IMR-90 (cell line): ENCODE measurements at regions not wholly inside any gene's neighbourhood (a gene's known extent, or its start where the extent isn't known, plus 50 kb on each side); places are given as distances from the start of the nearest gene placed in this dataset.

Experiments used
- ATAC-seq: fragments of 200-7000 bp; cut with Tn5 transposase; 2 replicates; pipeline ENCODE4 v1.9.1; 2020; ENCODE audit warnings: low read depth, mild to moderate bottlenecking, moderate library complexity
- BruUV-seq: library from RNA; stranded (reverse); fragments of 400-500 nt; replicated peaks from 2 replicates; lab custom pipeline; 2021; lab: Mats Ljungman, UMichigan
- CTCF ChIA-PET: fragments of 300-600 bp; formaldehyde crosslinking; extraction: SDS; loops from one replicate; lab custom pipeline; 2021; ENCODE audit warnings: antibody characterized with exemption; lab: Yijun Ruan, JAX
- POLR2A ChIA-PET: fragments of 300-600 bp; sonication (Branson Sonifier 250); formaldehyde crosslinking; loops from one replicate; lab custom pipeline; 2022; ENCODE audit warnings: antibody characterized with exemption; ENCODE audit not compliant: unreplicated experiment; lab: Charles Lee
- DNase-seq: peaks from one replicate; pipeline ENCODE4 v3.0.0; 2013
- H2AFZ ChIP-seq: replicated peaks from 2 replicates; pipeline ENCODE3; 2013; ENCODE audit warnings: low read length, mild to moderate bottlenecking; ENCODE audit not compliant: poor library complexity
- H2AK5ac ChIP-seq: 2 replicates; pipeline ENCODE4 v1.6.1; 2013; ENCODE audit warnings: low read depth, low read length, inconsistent platforms
- H2AK9ac ChIP-seq: replicated peaks from 2 replicates; pipeline ENCODE3; 2013; ENCODE audit warnings: mild to moderate bottlenecking, low read depth, low read length, moderate library complexity; ENCODE audit not compliant: poor library complexity
- H2BK120ac ChIP-seq: 2 replicates; pipeline ENCODE4 v1.6.1; 2013; ENCODE audit warnings: low read depth, low read length, inconsistent platforms
- H2BK15ac ChIP-seq: 3 replicates; pipeline ENCODE4 v1.6.1; 2013; ENCODE audit warnings: low read depth, low read length, inconsistent platforms
- H2BK20ac ChIP-seq: 2 replicates; pipeline ENCODE4 v1.6.1; 2013; ENCODE audit warnings: low read depth, mild to moderate bottlenecking, inconsistent platforms, low read length, moderate library complexity
- H2BK5ac ChIP-seq: 2 replicates; pipeline ENCODE4 v1.6.1; 2013; ENCODE audit warnings: mild to moderate bottlenecking, low read depth, low read length, inconsistent platforms; ENCODE audit not compliant: poor library complexity, severe bottlenecking
- H3K14ac ChIP-seq: replicated peaks from 2 replicates; pipeline ENCODE4 v1.6.1; 2013; ENCODE audit warnings: low read depth, low read length, inconsistent platforms
- H3K18ac ChIP-seq: 2 replicates; pipeline ENCODE4 v1.6.1; 2013; ENCODE audit warnings: low read depth, low read length, control low read depth
- H3K23ac ChIP-seq: 2 replicates; pipeline ENCODE4 v1.6.1; 2013; ENCODE audit warnings: low read depth, low read length, inconsistent platforms
- H3K27ac ChIP-seq: 2 replicates; pipeline ENCODE4 v1.5.1; 2013; ENCODE audit warnings: mild to moderate bottlenecking, control low read depth, low read length; ENCODE audit not compliant: insufficient read depth
- H3K27me3 ChIP-seq: 2 replicates; pipeline ENCODE4 v1.6.1; 2013; ENCODE audit warnings: low read length; ENCODE audit not compliant: control insufficient read depth, insufficient read depth
- H3K36me3 ChIP-seq: 2 replicates; pipeline ENCODE4 v1.6.1; 2013; ENCODE audit warnings: low read length, mixed read lengths; ENCODE audit not compliant: control insufficient read depth, insufficient read depth
- H3K4ac ChIP-seq: 2 replicates; pipeline ENCODE4 v1.6.1; 2013; ENCODE audit warnings: low read depth, low read length, inconsistent platforms
- H3K4me1 ChIP-seq: 2 replicates; pipeline ENCODE4 v1.6.1; 2013; ENCODE audit warnings: low read length, mixed read lengths; ENCODE audit not compliant: control insufficient read depth, insufficient read depth
- H3K4me2 ChIP-seq: 2 replicates; pipeline ENCODE4 v1.6.1; 2013; ENCODE audit warnings: low read depth, mild to moderate bottlenecking, control low read depth, low read length, moderate library complexity
- H3K4me3 ChIP-seq: 2 replicates; pipeline ENCODE4 v1.5.1; 2013; ENCODE audit warnings: low read depth, mild to moderate bottlenecking, control low read depth, low read length, moderate library complexity; ENCODE audit not compliant: insufficient read depth
- H3K56ac ChIP-seq: 2 replicates; pipeline ENCODE4 v1.6.1; 2013; ENCODE audit warnings: low read length, inconsistent platforms; ENCODE audit not compliant: insufficient read depth; ENCODE audit errors: extremely low read depth
- H3K79me1 ChIP-seq, 2 experiments: 2 replicates each; pipeline ENCODE4 v1.6.1; 2013; ENCODE audit warnings: low read length in 2 of 2, inconsistent platforms in 1 of 2, low read depth in 1 of 2
- H3K9ac ChIP-seq: 2 replicates; pipeline ENCODE4 v1.6.1; 2013; ENCODE audit warnings: low read depth, low read length, control low read depth
- H3K9me1 ChIP-seq: 2 replicates; pipeline ENCODE4 v1.6.1; 2013; ENCODE audit warnings: low read length, inconsistent platforms; ENCODE audit not compliant: insufficient read depth
- H3K9me3 ChIP-seq: 2 replicates; pipeline ENCODE4 v1.6.1; 2013; ENCODE audit warnings: low read length; ENCODE audit not compliant: control insufficient read depth, insufficient read depth
- H4K20me1 ChIP-seq: 2 replicates; pipeline ENCODE4 v1.6.1; 2013; ENCODE audit warnings: low read length, inconsistent platforms; ENCODE audit not compliant: insufficient read depth
- H4K5ac ChIP-seq: 2 replicates; pipeline ENCODE4 v1.6.1; 2013; ENCODE audit warnings: mild to moderate bottlenecking, low read depth, low read length, control low read depth
- H4K8ac ChIP-seq, 2 experiments: 2 replicates each; pipeline ENCODE4 v1.6.1; 2013; ENCODE audit warnings: low read depth in 2 of 2, low read length in 2 of 2, control low read depth in 1 of 2, inconsistent platforms in 1 of 2
- H4K91ac ChIP-seq: 2 replicates; pipeline ENCODE4 v1.6.1; 2013; ENCODE audit warnings: low read depth, low read length, inconsistent platforms; ENCODE audit not compliant: insufficient read depth
- ELK1 ChIP-seq: fragments of 150-350 bp; IDR thresholded peaks from 2 replicates; pipeline ENCODE4 v1.6.1; 2016; ENCODE audit warnings: low read depth, mild to moderate bottlenecking, low read length, moderate library complexity, borderline replicate concordance
- WGBS, 2 experiments: methylation state at CpG; one replicate each; pipeline versions ENCODE4 v1.1.5 to v1.1.7; 2013; ENCODE audit warnings: missing lambda C conversion rate in 2 of 2; ENCODE audit not compliant: insufficient read length in 1 of 2; ENCODE audit errors: extremely low coverage in 2 of 2; 5-methylcytosine and 5-hydroxymethylcytosine counted together
- dilution Hi-C: fragments of 300-500 bp; cut with HindIII; formaldehyde crosslinking; loops from one replicate; pipeline ENCODE4 v1.14.3; 2018; ENCODE audit warnings: low sequenced_read_pairs; ENCODE audit not compliant: unreplicated experiment
- in situ Hi-C: fragments of 300-500 bp; cut with MboI; formaldehyde crosslinking; loops from 3 replicates; pipeline ENCODE4 v1.14.3; 2019; ENCODE audit warnings: low sequenced_read_pairs, inconsistent platforms, mixed read lengths
- intact Hi-C: fragments of 100-400 bp; cut with micrococcal nuclease; formaldehyde crosslinking; loops from 2 replicates; pipeline ENCODE4 v1.10.0; 2022

GRCh38 chr13:72651144-72651543, 76.3 kb downstream of the MZT1 start:
- H4K5ac ChIP-seq = no peak overlapping the region

More at GRCh38 chr13:72651144-72651543, 76.3 kb downstream of the MZT1 start:
- Histone ChIP-seq H2AK5ac (no peak overlapping the region), H3K9ac (no peak overlapping the region), H3K4me3 (no peak overlapping the region), H2BK120ac (no peak overlapping the region), H3K27me3 (no peaks in the 10 kb centered on the region), H3K79me1 (no peaks in the 10 kb centered on the region), H3K36me3 (no peaks in the 10 kb centered on the region), H2AK9ac (no peak overlapping the region), H2BK5ac (no peak overlapping the region), H3K4ac (no peak overlapping the region), H3K9me3 (no peaks in the 10 kb centered on the region), H2AFZ (no peak overlapping the region), H3K4me1 (no peaks in the 10 kb centered on the region), H3K27ac (no peak overlapping the region), H3K9me1 (no peaks in the 10 kb centered on the region), H4K20me1 (no peaks in the 10 kb centered on the region), H3K23ac (no peak overlapping the region), H4K8ac (no peak overlapping the region), H3K14ac (no peak overlapping the region), H2BK20ac (no peak overlapping the region), H3K4me2 (no peak overlapping the region), H3K56ac (no peak overlapping the region), H2BK15ac (no peak overlapping the region), H4K91ac (no peak overlapping the region), H3K18ac (no peak overlapping the region)
- BruUV-seq = no TSS peak
- ATAC-seq (no peak), DNase-seq (no peak)
- WGBS, 2 experiments = no CpG with 5 or more reads among the region's 5 CpGs
- intact Hi-C loops (no loop called here), dilution Hi-C loops (no loop called here), in situ Hi-C loops (no loop called here)
- no peak for TF ChIP-seq ELK1
- ChIA-PET CTCF (no interaction called here), POLR2A (no interaction called here)
